ENCODE measurements at regions not wholly inside any gene's neighbourhood (a gene's known extent, or its start where the extent isn't known, plus 50 kb on each side); places are given as distances from the start of the nearest gene placed in this dataset.

DNA sequence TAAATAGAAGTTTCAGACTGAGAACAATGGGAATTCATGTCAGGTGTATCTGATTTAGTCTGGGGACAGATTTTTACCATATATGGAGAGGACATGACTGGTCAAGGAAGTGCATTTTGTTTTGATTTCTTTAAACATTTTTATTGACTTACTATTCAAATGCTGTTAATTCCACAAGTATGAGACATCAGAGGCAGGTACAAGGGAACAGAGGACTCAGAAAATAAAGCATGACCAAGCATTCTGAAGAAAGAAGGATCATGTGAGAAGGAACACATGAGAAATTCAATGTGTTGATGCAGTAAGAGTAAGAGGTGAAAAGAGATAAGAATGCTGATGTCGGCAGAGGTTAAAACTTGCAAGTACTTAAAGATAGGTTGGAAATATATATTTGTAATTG is 1452.6 kb downstream of the PCDH7 start:
- no peak for TF ChIP-seq EZH2 (IDR thresholded peaks at IDR 0.05; ENCODE audit: borderline replicate concordance, low read length)
- TF ChIP-seq, protein P1, sequence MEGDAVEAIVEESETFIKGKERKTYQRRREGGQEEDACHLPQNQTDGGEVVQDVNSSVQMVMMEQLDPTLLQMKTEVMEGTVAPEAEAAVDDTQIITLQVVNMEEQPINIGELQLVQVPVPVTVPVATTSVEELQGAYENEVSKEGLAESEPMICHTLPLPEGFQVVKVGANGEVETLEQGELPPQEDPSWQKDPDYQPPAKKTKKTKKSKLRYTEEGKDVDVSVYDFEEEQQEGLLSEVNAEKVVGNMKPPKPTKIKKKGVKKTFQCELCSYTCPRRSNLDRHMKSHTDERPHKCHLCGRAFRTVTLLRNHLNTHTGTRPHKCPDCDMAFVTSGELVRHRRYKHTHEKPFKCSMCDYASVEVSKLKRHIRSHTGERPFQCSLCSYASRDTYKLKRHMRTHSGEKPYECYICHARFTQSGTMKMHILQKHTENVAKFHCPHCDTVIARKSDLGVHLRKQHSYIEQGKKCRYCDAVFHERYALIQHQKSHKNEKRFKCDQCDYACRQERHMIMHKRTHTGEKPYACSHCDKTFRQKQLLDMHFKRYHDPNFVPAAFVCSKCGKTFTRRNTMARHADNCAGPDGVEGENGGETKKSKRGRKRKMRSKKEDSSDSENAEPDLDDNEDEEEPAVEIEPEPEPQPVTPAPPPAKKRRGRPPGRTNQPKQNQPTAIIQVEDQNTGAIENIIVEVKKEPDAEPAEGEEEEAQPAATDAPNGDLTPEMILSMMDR (IDR thresholded peaks at IDR 0.05; ENCODE audit: low read length): no peak

All from OCI-LY1 (cell line).